ENCODE measurements at regions not wholly inside any gene's neighbourhood (a gene's known extent, or its start where the extent isn't known, plus 50 kb on each side); places are given as distances from the start of the nearest gene placed in this dataset.

GRCh38 chr14:71473843-71474242 lies 458.4 kb upstream of the RGS6 start:
- TF ChIP-seq POLR2A (IDR thresholded peaks at IDR 0.05), result no peak
- no peak for TF ChIP-seq CTCF (IDR thresholded peaks at IDR 0.05)

Data from lower leg skin (tissue), 3 donors.